Endodermal cell (in vitro differentiated cells): ENCODE measurements at regions not wholly inside any gene's neighbourhood (a gene's known extent, or its start where the extent isn't known, plus 50 kb on each side); places are given as distances from the start of the nearest gene placed in this dataset.

Experiments used
- DNase-seq: peaks from one replicate; pipeline ENCODE4 v3.0.0-alpha.2; 2017
- H3K27ac ChIP-seq: 2 replicates; pipeline ENCODE4 v1.5.1; 2013; ENCODE audit warnings: mild to moderate bottlenecking, low read depth, low read length, moderate library complexity
- H3K27me3 ChIP-seq: 2 replicates; pipeline ENCODE4 v1.6.1; 2013; ENCODE audit warnings: mild to moderate bottlenecking, low read length, moderate library complexity; ENCODE audit not compliant: insufficient read depth, control insufficient read depth, poor library complexity, severe bottlenecking
- H3K36me3 ChIP-seq: 2 replicates; pipeline ENCODE4 v1.7.0; 2013; ENCODE audit warnings: mild to moderate bottlenecking, low read length, moderate library complexity; ENCODE audit not compliant: control insufficient read depth, insufficient read depth
- H3K4me1 ChIP-seq: one replicate; pipeline ENCODE4 v1.7.0; 2013; ENCODE audit warnings: low read length; ENCODE audit not compliant: control insufficient read depth, insufficient read depth
- H3K4me3 ChIP-seq: 2 replicates; pipeline ENCODE4 v1.5.1; 2013; ENCODE audit warnings: mild to moderate bottlenecking, low read length, moderate library complexity
- H3K9ac ChIP-seq: 2 replicates; pipeline ENCODE4 v1.6.1; 2013; ENCODE audit warnings: mild to moderate bottlenecking, low read length, moderate library complexity; ENCODE audit not compliant: poor library complexity, severe bottlenecking; ENCODE audit errors: extremely low read depth
- H3K9me3 ChIP-seq: 2 replicates; pipeline ENCODE4 v1.6.1; 2013; ENCODE audit warnings: mild to moderate bottlenecking, low read length, moderate library complexity; ENCODE audit not compliant: control insufficient read depth
- H3K27ac Mint-ChIP-seq: 2 replicates; pipeline ENCODE4 v1.8.0; 2020; ENCODE audit warnings: mixed read lengths
- H3K27me3 Mint-ChIP-seq: 2 replicates; pipeline ENCODE4 v1.8.0; 2021; ENCODE audit warnings: mild to moderate bottlenecking, mixed read lengths; ENCODE audit not compliant: insufficient read depth
- H3K36me3 Mint-ChIP-seq: 2 replicates; pipeline ENCODE4 v1.8.0; 2020; ENCODE audit warnings: low read depth, mixed read lengths
- H3K4me1 Mint-ChIP-seq: 2 replicates; pipeline ENCODE4 v1.8.0; 2020; ENCODE audit warnings: mixed read lengths
- H3K4me3 Mint-ChIP-seq: 2 replicates; pipeline ENCODE4 v1.8.0; 2020; ENCODE audit warnings: mild to moderate bottlenecking, moderate library complexity, mixed read lengths
- H3K9me3 Mint-ChIP-seq: 2 replicates; pipeline ENCODE4 v1.8.0; 2020; ENCODE audit warnings: mild to moderate bottlenecking, mixed read lengths
- WGBS, 2 experiments: methylation state at CpG; one replicate each; pipeline versions ENCODE4 v1.1.5 to v1.1.7; 2013; ENCODE audit warnings: missing lambda C conversion rate in 2 of 2, mixed read lengths in 1 of 2; ENCODE audit not compliant: insufficient coverage in 1 of 2, insufficient read length in 1 of 2; 5-methylcytosine and 5-hydroxymethylcytosine counted together
- TF ChIP-seq, protein P1 (sequence below): fragments of 200-600 bp; sonication (generic); conservative IDR thresholded peaks from 2 replicates; pipeline ENCODE4 v1.5.0; 2021; ENCODE audit warnings: antibody characterized with exemption, mild to moderate bottlenecking

DNA sequence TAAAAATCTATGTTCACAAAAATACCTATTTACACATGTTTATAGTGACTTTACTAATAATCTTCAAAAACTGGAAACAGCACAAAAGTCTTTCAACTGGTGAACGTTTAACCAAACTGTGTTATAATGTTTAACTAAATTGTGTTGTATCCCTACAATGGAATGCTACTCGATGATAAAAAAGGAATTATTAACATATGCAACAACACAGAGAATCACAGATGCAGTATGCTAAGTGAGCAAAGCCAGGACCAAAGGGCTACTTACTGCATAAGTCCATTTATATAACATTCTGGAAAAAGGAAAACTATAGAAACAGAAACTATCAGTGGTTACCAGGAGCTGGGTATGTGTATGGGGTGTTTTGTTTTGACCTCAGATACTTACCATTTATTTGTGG lies 602.2 kb upstream of the BTBD3 start:
- H3K9ac ChIP-seq, result no peak overlapping the region
- H3K36me3 ChIP-seq, result no peaks in the 10 kb centered on the region
- Mint-ChIP-seq H3K9me3 (peaks cover 6% of the 10 kb centered on the region), H3K4me3 (no peak overlapping the region), H3K27me3 (no peaks in the 10 kb centered on the region), H3K4me1 (no peaks in the 10 kb centered on the region), H3K36me3 (no peaks in the 10 kb centered on the region), H3K27ac (no peak overlapping the region)
- TF ChIP-seq, protein P1, sequence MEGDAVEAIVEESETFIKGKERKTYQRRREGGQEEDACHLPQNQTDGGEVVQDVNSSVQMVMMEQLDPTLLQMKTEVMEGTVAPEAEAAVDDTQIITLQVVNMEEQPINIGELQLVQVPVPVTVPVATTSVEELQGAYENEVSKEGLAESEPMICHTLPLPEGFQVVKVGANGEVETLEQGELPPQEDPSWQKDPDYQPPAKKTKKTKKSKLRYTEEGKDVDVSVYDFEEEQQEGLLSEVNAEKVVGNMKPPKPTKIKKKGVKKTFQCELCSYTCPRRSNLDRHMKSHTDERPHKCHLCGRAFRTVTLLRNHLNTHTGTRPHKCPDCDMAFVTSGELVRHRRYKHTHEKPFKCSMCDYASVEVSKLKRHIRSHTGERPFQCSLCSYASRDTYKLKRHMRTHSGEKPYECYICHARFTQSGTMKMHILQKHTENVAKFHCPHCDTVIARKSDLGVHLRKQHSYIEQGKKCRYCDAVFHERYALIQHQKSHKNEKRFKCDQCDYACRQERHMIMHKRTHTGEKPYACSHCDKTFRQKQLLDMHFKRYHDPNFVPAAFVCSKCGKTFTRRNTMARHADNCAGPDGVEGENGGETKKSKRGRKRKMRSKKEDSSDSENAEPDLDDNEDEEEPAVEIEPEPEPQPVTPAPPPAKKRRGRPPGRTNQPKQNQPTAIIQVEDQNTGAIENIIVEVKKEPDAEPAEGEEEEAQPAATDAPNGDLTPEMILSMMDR, result no peak
- H3K9me3 ChIP-seq, result peaks cover 13% of the 10 kb centered on the region
- no peaks in the 10 kb centered on the region for H3K27me3 ChIP-seq
- no peak overlapping the region for H3K4me3 ChIP-seq
- no peaks in the 10 kb centered on the region for H3K4me1 ChIP-seq
- DNase-seq, result no peak
- 92% methylated on average over 2 of the region's 2 CpGs; no CpG with 5 or more reads in 1 of the 2 experiments for WGBS, 2 experiments
- H3K27ac ChIP-seq, result no peak overlapping the region

DNA sequence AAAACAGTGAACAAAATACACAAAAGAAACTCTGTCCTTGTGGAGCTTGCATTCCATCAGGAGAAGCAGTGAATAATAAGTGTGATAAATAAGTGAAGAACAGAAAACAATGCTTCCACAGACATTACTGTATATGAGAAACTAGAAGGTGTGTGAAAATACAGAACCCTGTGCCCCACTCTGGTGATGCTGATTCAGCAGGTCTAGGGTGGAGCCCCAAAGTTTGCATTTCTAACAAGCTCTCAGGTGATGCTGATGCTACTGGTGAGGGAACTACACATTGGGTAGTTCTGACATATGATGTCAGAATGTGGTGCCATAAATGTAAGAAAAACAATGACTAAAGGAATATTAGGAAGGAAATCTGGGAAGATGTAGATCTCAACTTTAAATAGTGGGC lies 601.4 kb upstream of the BTBD3 start:
- H3K9me3 Mint-ChIP-seq, result peaks cover 6% of the 10 kb centered on the region
- no peak overlapping the region for H3K4me3 Mint-ChIP-seq
- no peak for DNase-seq
- H3K27ac Mint-ChIP-seq, result no peak overlapping the region
- no peaks in the 10 kb centered on the region for H3K27me3 Mint-ChIP-seq
- Histone ChIP-seq H3K9me3 (peaks cover 17% of the 10 kb centered on the region), H3K36me3 (no peaks in the 10 kb centered on the region), H3K27me3 (no peaks in the 10 kb centered on the region), H3K9ac (no peak overlapping the region), H3K4me3 (no peak overlapping the region), H3K27ac (no peak overlapping the region), H3K4me1 (no peaks in the 10 kb centered on the region)
- TF ChIP-seq, protein P1, result no peak
- no peaks in the 10 kb centered on the region for H3K4me1 Mint-ChIP-seq
- no peaks in the 10 kb centered on the region for H3K36me3 Mint-ChIP-seq

DNA sequence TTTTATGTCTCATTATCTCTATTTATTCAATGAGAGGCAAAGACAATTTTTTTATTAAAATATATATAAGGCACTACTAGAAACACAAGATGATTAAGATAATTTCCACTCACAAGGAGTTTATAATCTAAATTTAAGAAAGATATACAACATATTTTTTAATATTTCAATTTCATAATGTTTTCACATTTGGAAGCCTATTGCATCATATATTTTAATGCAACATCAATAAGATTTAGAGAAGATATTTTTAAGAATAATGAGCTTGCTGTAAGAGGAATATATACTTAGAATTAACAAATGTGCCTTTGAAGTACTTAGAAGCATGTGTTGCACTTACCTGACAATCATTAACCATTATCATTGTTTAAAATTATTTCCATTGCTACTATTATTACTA lies 597.7 kb upstream of the BTBD3 start:
- TF ChIP-seq, protein P1, result no peak
- H3K4me1 Mint-ChIP-seq, result no peaks in the 10 kb centered on the region
- no peaks in the 10 kb centered on the region for H3K4me1 ChIP-seq
- DNase-seq, result no peak
- H3K9ac ChIP-seq, result no peak overlapping the region
- peaks cover 22% of the 10 kb centered on the region for H3K9me3 ChIP-seq
- peaks cover 6% of the 10 kb centered on the region for H3K9me3 Mint-ChIP-seq
- H3K27me3 ChIP-seq, result no peaks in the 10 kb centered on the region
- H3K27me3 Mint-ChIP-seq, result no peaks in the 10 kb centered on the region
- no peak overlapping the region for H3K27ac Mint-ChIP-seq
- no peaks in the 10 kb centered on the region for H3K36me3 Mint-ChIP-seq
- no peak overlapping the region for H3K4me3 ChIP-seq
- H3K36me3 ChIP-seq, result no peaks in the 10 kb centered on the region
- H3K4me3 Mint-ChIP-seq, result no peak overlapping the region
- no peak overlapping the region for H3K27ac ChIP-seq
